ENCODE measurements at regions not wholly inside any gene's neighbourhood (a gene's known extent, or its start where the extent isn't known, plus 50 kb on each side); places are given as distances from the start of the nearest gene placed in this dataset.

DNA sequence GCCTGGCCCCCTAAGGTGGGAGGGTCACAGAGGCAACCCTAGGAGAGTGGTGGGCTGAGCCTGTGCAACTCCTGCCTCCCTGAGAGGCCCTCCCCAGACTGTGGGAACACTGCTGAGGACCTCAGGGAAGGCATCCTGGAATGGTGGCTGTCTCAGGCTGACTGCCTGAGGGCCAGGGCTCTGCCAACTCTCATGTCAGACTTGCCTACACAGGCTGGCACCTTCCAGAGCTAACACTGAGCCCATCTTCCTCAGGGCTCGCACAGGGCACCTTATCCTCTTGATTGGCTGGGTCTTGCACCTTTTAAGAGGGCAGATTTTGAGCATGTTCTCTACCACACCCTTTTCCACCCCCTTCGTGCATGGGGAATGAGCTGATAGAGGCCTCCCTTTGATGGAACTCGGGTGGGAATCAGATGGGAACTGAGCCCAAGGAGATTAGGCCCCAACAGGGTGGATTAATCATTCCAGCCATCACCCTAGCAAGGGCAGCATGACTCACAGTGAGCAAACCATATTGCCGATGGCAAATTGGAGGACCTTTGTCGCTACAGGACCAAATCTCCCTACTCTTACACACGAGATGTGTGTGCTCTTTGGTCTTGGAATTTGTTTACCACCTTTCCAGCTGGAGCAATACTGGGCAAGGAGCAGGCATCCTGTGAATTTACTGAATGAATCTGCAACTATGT is 702.8 kb downstream of the VRK1 start:
- DNase-seq (ENCODE audit: low read depth), result no peak
- TF ChIP-seq, protein P1, sequence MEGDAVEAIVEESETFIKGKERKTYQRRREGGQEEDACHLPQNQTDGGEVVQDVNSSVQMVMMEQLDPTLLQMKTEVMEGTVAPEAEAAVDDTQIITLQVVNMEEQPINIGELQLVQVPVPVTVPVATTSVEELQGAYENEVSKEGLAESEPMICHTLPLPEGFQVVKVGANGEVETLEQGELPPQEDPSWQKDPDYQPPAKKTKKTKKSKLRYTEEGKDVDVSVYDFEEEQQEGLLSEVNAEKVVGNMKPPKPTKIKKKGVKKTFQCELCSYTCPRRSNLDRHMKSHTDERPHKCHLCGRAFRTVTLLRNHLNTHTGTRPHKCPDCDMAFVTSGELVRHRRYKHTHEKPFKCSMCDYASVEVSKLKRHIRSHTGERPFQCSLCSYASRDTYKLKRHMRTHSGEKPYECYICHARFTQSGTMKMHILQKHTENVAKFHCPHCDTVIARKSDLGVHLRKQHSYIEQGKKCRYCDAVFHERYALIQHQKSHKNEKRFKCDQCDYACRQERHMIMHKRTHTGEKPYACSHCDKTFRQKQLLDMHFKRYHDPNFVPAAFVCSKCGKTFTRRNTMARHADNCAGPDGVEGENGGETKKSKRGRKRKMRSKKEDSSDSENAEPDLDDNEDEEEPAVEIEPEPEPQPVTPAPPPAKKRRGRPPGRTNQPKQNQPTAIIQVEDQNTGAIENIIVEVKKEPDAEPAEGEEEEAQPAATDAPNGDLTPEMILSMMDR (conservative IDR thresholded peaks at IDR 0.05; ENCODE audit: low read depth, low read length), result no peak
- H3K4me3 ChIP-seq (ENCODE audit: low read depth, low read length), result no peak overlapping the region

DNA sequence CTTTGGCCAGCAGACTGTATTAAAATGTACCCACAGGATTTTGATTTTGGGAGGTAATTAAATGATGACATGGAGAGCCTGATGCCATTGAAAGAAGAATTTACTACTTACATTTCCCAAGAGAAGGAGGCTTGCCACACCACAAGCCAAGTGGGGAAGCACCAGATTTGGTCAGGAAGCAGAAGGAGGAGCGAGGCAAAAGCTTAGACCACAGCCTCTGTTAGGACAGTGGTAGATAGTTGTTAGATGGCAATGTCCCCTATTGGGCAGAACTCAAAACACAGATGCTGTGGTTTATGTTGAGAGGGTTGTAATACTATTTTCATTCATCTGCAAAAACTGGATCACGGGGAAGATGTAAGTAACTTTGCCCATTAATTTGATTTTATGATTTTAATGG is 709.4 kb downstream of the VRK1 start:
- TF ChIP-seq, protein P1 (conservative IDR thresholded peaks at IDR 0.05; ENCODE audit: low read depth, low read length), result no peak
- no peak overlapping the region for H3K4me3 ChIP-seq (ENCODE audit: low read depth, low read length)
- no peak for DNase-seq (ENCODE audit: low read depth)

- DNase-seq (ENCODE audit: low read depth), result no peak
- H3K4me3 ChIP-seq (ENCODE audit: low read depth, low read length), result no peak overlapping the region
- TF ChIP-seq, protein P1 (conservative IDR thresholded peaks at IDR 0.05; ENCODE audit: low read depth, low read length), result no peak
These were observed 716.7 kb downstream of the VRK1 start for GRCh38 chr14:97513891-97514290.

DNA sequence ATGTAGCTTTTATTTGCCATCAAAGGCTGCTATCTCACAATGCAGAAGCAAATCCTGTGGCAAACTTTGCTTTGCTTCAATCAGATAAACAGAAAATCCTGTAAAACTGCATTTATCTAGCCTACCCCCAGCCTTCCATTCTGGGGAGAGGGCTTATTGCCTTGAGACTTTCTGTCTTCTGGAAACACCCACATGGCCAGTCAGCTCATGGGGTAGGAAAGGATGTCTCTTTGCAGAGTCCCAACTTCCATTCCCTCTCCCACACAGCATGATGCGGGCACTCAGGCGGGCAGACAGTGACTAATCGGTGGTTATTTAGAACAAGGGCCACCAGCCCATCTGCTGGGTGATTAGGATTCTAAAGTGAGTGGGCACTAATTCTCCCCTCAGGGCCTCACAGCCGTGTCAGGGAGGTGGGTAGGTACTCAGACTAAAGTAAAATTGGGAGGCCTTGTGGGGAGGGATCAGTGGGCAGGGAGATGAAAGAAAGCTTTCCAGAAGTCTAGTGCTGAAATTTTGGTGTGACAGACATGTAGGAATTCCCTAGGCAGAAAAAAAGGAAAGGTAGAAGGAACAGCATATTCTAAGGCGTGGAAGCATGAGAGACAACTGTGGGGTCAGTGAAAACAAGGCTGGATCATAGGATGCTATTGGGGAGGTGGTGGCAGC is 720.5 kb downstream of the VRK1 start:
- no peak for DNase-seq (ENCODE audit: low read depth)
- H3K4me3 ChIP-seq (ENCODE audit: low read depth, low read length), result no peak overlapping the region
- TF ChIP-seq, protein P1 (conservative IDR thresholded peaks at IDR 0.05; ENCODE audit: low read depth, low read length), result no peak

DNA sequence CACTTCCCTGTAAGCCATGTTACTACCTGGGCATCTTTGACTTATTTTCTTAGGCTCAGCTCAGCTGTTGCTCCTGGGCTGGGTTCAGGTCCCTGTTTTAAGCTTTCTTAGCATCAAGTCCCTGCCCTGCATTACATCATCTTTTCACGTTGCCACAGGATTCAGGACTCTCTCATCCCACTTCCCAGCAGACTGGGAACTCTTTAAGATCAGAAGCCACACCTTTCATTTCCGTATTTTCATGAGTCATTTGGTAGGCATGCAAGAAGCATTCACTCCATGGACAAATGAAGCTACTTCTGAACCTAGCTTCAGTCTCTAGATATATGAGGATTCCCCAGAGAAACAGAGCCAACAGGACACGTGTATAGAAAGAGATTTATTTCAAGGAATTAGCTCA is 726.8 kb downstream of the VRK1 start:
- TF ChIP-seq, protein P1 (conservative IDR thresholded peaks at IDR 0.05; ENCODE audit: low read depth, low read length), result no peak
- DNase-seq (ENCODE audit: low read depth), result no peak
- no peak overlapping the region for H3K4me3 ChIP-seq (ENCODE audit: low read depth, low read length)

GRCh38 chr14:97524589-97525319 is 727.6 kb downstream of the VRK1 start:
- DNase-seq (ENCODE audit: low read depth), result no peak
- H3K4me3 ChIP-seq (ENCODE audit: low read depth, low read length), result no peak overlapping the region
- TF ChIP-seq, protein P1 (conservative IDR thresholded peaks at IDR 0.05; ENCODE audit: low read depth, low read length), result no peak

All from choroid plexus epithelial cell (primary cell).